ENCODE measurements at regions not wholly inside any gene's neighbourhood (a gene's known extent, or its start where the extent isn't known, plus 50 kb on each side); places are given as distances from the start of the nearest gene placed in this dataset.

- TF ChIP-seq EZH2 (IDR thresholded peaks at IDR 0.05; ENCODE audit: borderline replicate concordance, insufficient read depth, low read depth, low read length, poor library complexity, severe bottlenecking) (no peak), CTCF (IDR thresholded peaks at IDR 0.05) (no peak)
Observed at GRCh38 chr10:78873413-78873812, 195.4 kb upstream of the ZMIZ1 start.
